Lung (tissue), 11 donors: ENCODE measurements at regions not wholly inside any gene's neighbourhood (a gene's known extent, or its start where the extent isn't known, plus 50 kb on each side); places are given as distances from the start of the nearest gene placed in this dataset.
A peak's percentile ranks its signal among the peaks of the same experiment; 100 is the strongest.

Experiments used
- ATAC-seq: fragments of 200-7000 bp; cut with Tn5 transposase; one replicate; pipeline ENCODE4 v1.9.1; 2020; ENCODE audit warnings: moderate number of reproducible peaks; ENCODE audit not compliant: insufficient read depth, low FRiP score
- DNase-seq, 3 donors: peaks; one replicate each; pipeline ENCODE4 v3.0.0-alpha.2; 2013 to 2017
- H3K27ac ChIP-seq, 2 donors: one replicate each; pipeline ENCODE4 v1.5.1; 2013; ENCODE audit warnings: mild to moderate bottlenecking in 2 of 2, moderate library complexity in 2 of 2, control low read depth in 1 of 2, inconsistent platforms in 1 of 2, low read depth in 1 of 2, low read length in 1 of 2
- H3K27me3 ChIP-seq, 3 donors: one replicate each; pipeline ENCODE4 v1.5.1; 2013; ENCODE audit warnings: low read length in 2 of 3; ENCODE audit not compliant: control insufficient read depth in 3 of 3, insufficient read depth in 3 of 3
- H3K36me3 ChIP-seq, 4 donors: one replicate each; pipeline ENCODE4 v1.5.1; 2013; ENCODE audit warnings: low read length in 4 of 4, mild to moderate bottlenecking in 1 of 4, moderate library complexity in 1 of 4; ENCODE audit not compliant: control insufficient read depth in 4 of 4, insufficient read depth in 4 of 4
- H3K4me1 ChIP-seq, 5 donors: one replicate each; pipeline ENCODE4 v1.5.1; 2013; ENCODE audit warnings: low read length in 5 of 5, mild to moderate bottlenecking in 2 of 5, moderate library complexity in 1 of 5; ENCODE audit not compliant: control insufficient read depth in 5 of 5, insufficient read depth in 5 of 5
- H3K4me3 ChIP-seq: one replicate; pipeline ENCODE4 v1.5.1; 2013; ENCODE audit warnings: mild to moderate bottlenecking, control low read depth, moderate library complexity
- H3K9ac ChIP-seq, 2 donors: one replicate each; pipeline ENCODE4 v1.5.1; 2013; ENCODE audit warnings: low read length in 2 of 2, control low read depth in 1 of 2; ENCODE audit not compliant: insufficient read depth in 1 of 2
- H3K9me3 ChIP-seq, 4 donors: one replicate each; pipeline ENCODE4 v1.5.1; 2013; ENCODE audit warnings: low read length in 3 of 4, mild to moderate bottlenecking in 1 of 4, moderate library complexity in 1 of 4; ENCODE audit not compliant: control insufficient read depth in 4 of 4, insufficient read depth in 3 of 4
- WGBS, 2 donors: extraction: QIAGEN DNeasy Blood & Tissue Kit; methylation state at CpG; one replicate each; pipeline ENCODE4 v1.1.7; 2013; 5-methylcytosine and 5-hydroxymethylcytosine counted together
- TF ChIP-seq, protein P1 (sequence below): IDR thresholded peaks from 2 replicates; pipeline ENCODE4 v1.5.1; 2012; ENCODE audit warnings: mild to moderate bottlenecking; ENCODE audit errors: control extremely low read depth, extremely low read depth
- donor health status: control.
- donor health status: control.
- donor health status: Bipolar disorder and iron deficiency.
- donor health status: healthy.
- donor health status: DM: yes; HTN: yes; CAD: no.

GRCh38 chr4:33052241-33052640, 2332.1 kb downstream of the PCDH7 start:
- peak in 2 of 3 donors; percentile 54 to 75 for DNase-seq
- no peak for ATAC-seq

GRCh38 chr4:33054161-33054560, 2334.0 kb downstream of the PCDH7 start:
- Histone ChIP-seq H3K36me3 (no peaks in the 10 kb centered on the region), H3K9ac (no peak overlapping the region), H3K4me3 (no peak overlapping the region), H3K27me3 (no peaks in the 10 kb centered on the region), H3K9me3 (no peaks in the 10 kb centered on the region), H3K27ac (no peak overlapping the region), H3K4me1 (peaks cover 0 to 4% (median 0%) of the 10 kb centered on the region in 5 donors)
- DNase-seq: no peak
- ATAC-seq: no peak
- TF ChIP-seq, protein P1, sequence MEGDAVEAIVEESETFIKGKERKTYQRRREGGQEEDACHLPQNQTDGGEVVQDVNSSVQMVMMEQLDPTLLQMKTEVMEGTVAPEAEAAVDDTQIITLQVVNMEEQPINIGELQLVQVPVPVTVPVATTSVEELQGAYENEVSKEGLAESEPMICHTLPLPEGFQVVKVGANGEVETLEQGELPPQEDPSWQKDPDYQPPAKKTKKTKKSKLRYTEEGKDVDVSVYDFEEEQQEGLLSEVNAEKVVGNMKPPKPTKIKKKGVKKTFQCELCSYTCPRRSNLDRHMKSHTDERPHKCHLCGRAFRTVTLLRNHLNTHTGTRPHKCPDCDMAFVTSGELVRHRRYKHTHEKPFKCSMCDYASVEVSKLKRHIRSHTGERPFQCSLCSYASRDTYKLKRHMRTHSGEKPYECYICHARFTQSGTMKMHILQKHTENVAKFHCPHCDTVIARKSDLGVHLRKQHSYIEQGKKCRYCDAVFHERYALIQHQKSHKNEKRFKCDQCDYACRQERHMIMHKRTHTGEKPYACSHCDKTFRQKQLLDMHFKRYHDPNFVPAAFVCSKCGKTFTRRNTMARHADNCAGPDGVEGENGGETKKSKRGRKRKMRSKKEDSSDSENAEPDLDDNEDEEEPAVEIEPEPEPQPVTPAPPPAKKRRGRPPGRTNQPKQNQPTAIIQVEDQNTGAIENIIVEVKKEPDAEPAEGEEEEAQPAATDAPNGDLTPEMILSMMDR: no peak

More at GRCh38 chr4:33052241-33052640, 2332.1 kb downstream of the PCDH7 start:
- no peak overlapping the region for H3K4me3 ChIP-seq
- TF ChIP-seq, protein P1: no peak
- no peaks in the 10 kb centered on the region for H3K9me3 ChIP-seq
- H3K4me1 ChIP-seq: peaks cover 0 to 4% (median 0%) of the 10 kb centered on the region in 5 donors
- WGBS, 2 donors: 81 to 89% methylated on average over 5 of the region's 5 CpGs
- H3K27me3 ChIP-seq: no peaks in the 10 kb centered on the region
- H3K9ac ChIP-seq: no peak overlapping the region
- no peak overlapping the region for H3K27ac ChIP-seq
- H3K36me3 ChIP-seq: no peaks in the 10 kb centered on the region

DNA sequence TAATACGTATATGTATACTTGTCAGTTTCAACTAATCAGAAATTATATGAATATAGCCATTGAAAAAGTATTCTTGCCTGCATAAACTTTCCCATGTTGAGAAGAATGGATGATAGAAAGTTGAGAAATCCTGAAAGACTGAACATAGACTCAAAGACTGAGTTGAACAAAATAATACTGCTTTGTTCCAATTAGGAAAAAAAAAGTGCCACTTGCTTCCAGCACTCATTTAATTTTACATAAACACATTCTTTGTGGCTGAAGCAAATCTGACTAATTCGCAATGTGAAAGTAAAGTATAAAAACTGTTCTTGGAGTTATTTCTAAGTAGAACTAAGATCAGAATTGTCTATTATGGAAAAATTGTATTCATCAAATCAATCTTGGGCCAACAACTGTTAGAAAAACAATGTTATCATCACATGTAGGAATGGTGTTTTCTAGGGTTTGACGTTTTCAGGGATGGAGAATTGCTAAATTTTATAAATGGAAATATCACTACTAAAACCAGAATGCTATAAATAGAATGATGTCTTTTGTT, 2334.6 kb downstream of the PCDH7 start:
- no peak for DNase-seq
- TF ChIP-seq, protein P1: no peak
- 69 to 74% methylated on average over 3 of the region's 3 CpGs for WGBS, 2 donors
- Histone ChIP-seq H3K4me1 (peaks cover 0 to 4% (median 0%) of the 10 kb centered on the region in 5 donors), H3K27ac (no peak overlapping the region), H3K4me3 (no peak overlapping the region), H3K36me3 (no peaks in the 10 kb centered on the region), H3K27me3 (no peaks in the 10 kb centered on the region), H3K9ac (no peak overlapping the region), H3K9me3 (no peaks in the 10 kb centered on the region)
- ATAC-seq: no peak

GRCh38 chr4:33057736-33058135, 2337.6 kb downstream of the PCDH7 start:
- WGBS, 2 donors: 76 to 78% methylated on average over 1 of the region's 1 CpG
- H3K36me3 ChIP-seq: no peaks in the 10 kb centered on the region
- no peaks in the 10 kb centered on the region for H3K27me3 ChIP-seq
- TF ChIP-seq, protein P1: no peak
- ATAC-seq: no peak
- H3K9me3 ChIP-seq: no peaks in the 10 kb centered on the region
- peaks cover 0 to 10% (median 0%) of the 10 kb centered on the region in 5 donors for H3K4me1 ChIP-seq
- DNase-seq: no peak
- H3K9ac ChIP-seq: no peak overlapping the region
- no peak overlapping the region for H3K27ac ChIP-seq
- no peak overlapping the region for H3K4me3 ChIP-seq
